ENCODE measurements at regions not wholly inside any gene's neighbourhood (a gene's known extent, or its start where the extent isn't known, plus 50 kb on each side); places are given as distances from the start of the nearest gene placed in this dataset.

- DNase-seq (ENCODE audit: low spot score) (no peak), ATAC-seq (ENCODE audit: low FRiP score) (no peak)
- TF ChIP-seq CTCF (IDR thresholded peaks at IDR 0.05) = no peak
These were observed 802.5 kb upstream of the SLITRK1 start for GRCh38 chr13:84684804-84685203.

GRCh38 chr13:84684048-84684662 lies 801.9 kb upstream of the SLITRK1 start:
- DNase-seq (ENCODE audit: low spot score) (no peak), ATAC-seq (ENCODE audit: low FRiP score) (no peak)
- TF ChIP-seq CTCF (IDR thresholded peaks at IDR 0.05) = no peak

- ATAC-seq (ENCODE audit: low FRiP score) = no peak
- no peak for DNase-seq (ENCODE audit: low spot score)
- TF ChIP-seq CTCF (IDR thresholded peaks at IDR 0.05) = no peak
These were observed 801.2 kb upstream of the SLITRK1 start for GRCh38 chr13:84683448-84683847.

GRCh38 chr13:84677836-84678235 lies 795.6 kb upstream of the SLITRK1 start:
- TF ChIP-seq CTCF (IDR thresholded peaks at IDR 0.05) = no peak
- ATAC-seq (ENCODE audit: low FRiP score) = no peak
- no peak for DNase-seq (ENCODE audit: low spot score)

- no peak for DNase-seq (ENCODE audit: low spot score)
- no peak for ATAC-seq (ENCODE audit: low FRiP score)
- no peak for TF ChIP-seq CTCF (IDR thresholded peaks at IDR 0.05)
These were observed 790.3 kb upstream of the SLITRK1 start for GRCh38 chr13:84672616-84673015.

GRCh38 chr13:84670245-84670644 lies 788.0 kb upstream of the SLITRK1 start:
- DNase-seq (ENCODE audit: low spot score) (no peak), ATAC-seq (ENCODE audit: low FRiP score) (no peak)
- no peak for TF ChIP-seq CTCF (IDR thresholded peaks at IDR 0.05)

- TF ChIP-seq CTCF (IDR thresholded peaks at IDR 0.05) = no peak
- DNase-seq (ENCODE audit: low spot score) = no peak
- ATAC-seq (ENCODE audit: low FRiP score) = no peak
These were observed 786.4 kb upstream of the SLITRK1 start for GRCh38 chr13:84668637-84669036.

All from omental fat pad (tissue), 3 donors.